HCT116 (cell line): ENCODE measurements at regions not wholly inside any gene's neighbourhood (a gene's known extent, or its start where the extent isn't known, plus 50 kb on each side); places are given as distances from the start of the nearest gene placed in this dataset.
A peak's percentile ranks its signal among the peaks of the same experiment; 100 is the strongest.

Experiments
- ATAC-seq: fragments of 200-7000 bp; cut with Tn5 transposase; 2 replicates; pipeline ENCODE4 v1.9.1; 2020; ENCODE audit warnings: mild to moderate bottlenecking, moderate library complexity
- BruUV-seq: library from RNA; stranded (reverse); fragments of 400-500 nt; replicated peaks from 2 replicates; lab custom pipeline; 2021; lab: Mats Ljungman, UMichigan
- CTCF ChIA-PET: fragments of 300-600 bp; sonication (Branson Sonifier 250); formaldehyde crosslinking; loops from one replicate; lab custom pipeline; 2021; ENCODE audit warnings: antibody characterized with exemption; lab: Charles Lee
- POLR2A ChIA-PET: fragments of 300-600, 350-600 bp; sonication (Branson Sonifier 250); formaldehyde crosslinking; loops from one replicate; lab custom pipeline; 2021; ENCODE audit warnings: antibody characterized with exemption; lab: Charles Lee
- RAD21 ChIA-PET, 2 experiments: fragments of 300-600 bp; sonication (Branson Sonifier 250); formaldehyde crosslinking; loops; one replicate each; lab custom pipeline; 2023; ENCODE audit warnings: low total read pairs in 2 of 2; ENCODE audit not compliant: uncharacterized antibody in 2 of 2, unreplicated experiment in 2 of 2, low non-redundant PET in 1 of 2; lab: Charles Lee
- DNase-seq: peaks from one replicate; pipeline ENCODE4 v3.0.0-alpha.2; 2010; ENCODE audit warnings: low read depth, low spot score
- H2AFZ ChIP-seq: fragments of 200-600 bp; shearing (Covaris generic), sonication (generic); 2 replicates; pipeline ENCODE4 v1.6.1; 2017; ENCODE audit warnings: low read depth, mixed run types, mixed read lengths, antibody characterized with exemption, low read length; ENCODE audit not compliant: poor library complexity, severe bottlenecking
- H3K27ac ChIP-seq: 2 replicates; pipeline ENCODE4 v1.5.1; 2012; ENCODE audit warnings: low read depth, low read length
- H3K27me3 ChIP-seq: fragments of 200-600 bp; sonication (generic); 2 replicates; pipeline ENCODE4 v1.6.1; 2016; ENCODE audit warnings: mixed run types, low read length, mixed read lengths; ENCODE audit not compliant: insufficient read depth
- H3K36me3 ChIP-seq, 2 experiments: fragments of 200-500 bp in 1 of 2; fragments of 200-600 bp in 1 of 2; sonication (Bioruptor generic) in 1 of 2; sonication (generic) in 1 of 2; 2 replicates each; pipeline versions ENCODE4 v1.5.1 to v1.6.1; 2014 to 2016; ENCODE audit warnings: low read length in 2 of 2, inconsistent platforms in 1 of 2, mixed read lengths in 1 of 2, mixed run types in 1 of 2; ENCODE audit not compliant: insufficient read depth in 2 of 2, control insufficient read depth in 1 of 2
- H3K4me1 ChIP-seq, 2 experiments: fragments of 200-600 bp in 1 of 2; sonication (generic) in 1 of 2; 2 replicates each; pipeline versions ENCODE4 v1.5.1 to v1.6.1; 2012 to 2017; ENCODE audit warnings: low read length in 2 of 2, inconsistent platforms in 1 of 2, mild to moderate bottlenecking in 1 of 2, mixed read lengths in 1 of 2, mixed run types in 1 of 2, moderate library complexity in 1 of 2; ENCODE audit not compliant: insufficient read depth in 2 of 2, control insufficient read depth in 1 of 2
- H3K4me2 ChIP-seq: fragments of 200-600 bp; sonication (generic); 2 replicates; pipeline ENCODE4 v1.6.1; 2017; ENCODE audit warnings: mixed run types, low read length, mixed read lengths
- H3K4me3 ChIP-seq, 2 experiments: fragments of 200-600 bp in 1 of 2; sonication (generic) in 1 of 2; replicated peaks in 1 of 2; 2 replicates each; pipeline ENCODE4 v1.5.1; 2011 to 2016; ENCODE audit warnings: low read length in 2 of 2, control low read depth in 1 of 2, low read depth in 1 of 2, mild to moderate bottlenecking in 1 of 2, mixed read lengths in 1 of 2, mixed run types in 1 of 2
- H3K79me2 ChIP-seq: fragments of 200-600 bp; sonication (generic); 2 replicates; pipeline ENCODE4 v1.6.1; 2017; ENCODE audit warnings: mild to moderate bottlenecking, mixed run types, low read length, moderate library complexity, mixed read lengths; ENCODE audit not compliant: insufficient read depth
- H3K9ac ChIP-seq: fragments of 200-600 bp; sonication (generic); 2 replicates; pipeline ENCODE4 v1.6.1; 2016; ENCODE audit warnings: low read length, mixed read lengths
- H3K9me2 ChIP-seq: fragments of 200-600 bp; sonication (generic), shearing (Covaris generic); 2 replicates; pipeline ENCODE4 v1.6.1; 2017; ENCODE audit warnings: mixed run types, mild to moderate bottlenecking, moderate library complexity; ENCODE audit not compliant: insufficient read depth
- H3K9me3 ChIP-seq, 2 experiments: fragments of 200-500 bp in 1 of 2; fragments of 200-600 bp in 1 of 2; sonication (Bioruptor generic) in 1 of 2; sonication (generic) in 1 of 2; 2 replicates each; pipeline ENCODE4 v1.6.1; 2014 to 2017; ENCODE audit warnings: low read length in 2 of 2, mixed read lengths in 2 of 2, inconsistent platforms in 1 of 2, low read depth in 1 of 2, mild to moderate bottlenecking in 1 of 2, mixed run types in 1 of 2, moderate library complexity in 1 of 2; ENCODE audit not compliant: control insufficient read depth in 1 of 2, insufficient read depth in 1 of 2
- H4K20me1 ChIP-seq: fragments of 200-600 bp; sonication (generic), shearing (Covaris generic); 2 replicates; pipeline ENCODE4 v1.6.1; 2017; ENCODE audit warnings: mixed run types, mild to moderate bottlenecking, moderate library complexity; ENCODE audit not compliant: insufficient read depth
- CBX3 ChIP-seq: IDR thresholded peaks from 2 replicates; pipeline ENCODE4 v1.6.1; 2012; ENCODE audit warnings: low read depth
- ELF1 ChIP-seq: IDR thresholded peaks from 2 replicates; pipeline ENCODE4 v1.6.1; 2012; ENCODE audit warnings: low read depth, borderline replicate concordance
- EZH2 ChIP-seq: fragments of 200-600 bp; sonication (generic); IDR thresholded peaks from 2 replicates; pipeline ENCODE4 v1.6.1; 2017; ENCODE audit warnings: antibody characterized with exemption, mixed run types
- JUND ChIP-seq: IDR thresholded peaks from 2 replicates; pipeline ENCODE4 v1.6.1; 2012
- POLR2AphosphoS5 ChIP-seq: IDR thresholded peaks from 2 replicates; pipeline ENCODE4 v1.6.1; 2011; ENCODE audit warnings: mild to moderate bottlenecking, low read depth, low read length, moderate library complexity
- SP1 ChIP-seq: IDR thresholded peaks from 2 replicates; pipeline ENCODE4 v1.6.1; 2012; ENCODE audit warnings: low read depth
- TCF7L2 ChIP-seq: IDR thresholded peaks from 2 replicates; pipeline ENCODE4 v1.7.0; 2011; ENCODE audit warnings: borderline replicate concordance, inconsistent platforms; ENCODE audit not compliant: insufficient read depth, insufficient read length; ENCODE audit errors: extremely low read depth
- YY1 ChIP-seq: IDR thresholded peaks from 2 replicates; pipeline ENCODE4 v1.6.1; 2011; ENCODE audit warnings: low read length, low read depth, moderate library complexity, mild to moderate bottlenecking; ENCODE audit not compliant: insufficient replicate concordance; ENCODE audit errors: extremely low read depth
- ZNF274 ChIP-seq: fragments of 200-500 bp; sonication (Bioruptor generic); IDR thresholded peaks from 2 replicates; pipeline ENCODE4 v1.6.1; 2014; ENCODE audit warnings: mild to moderate bottlenecking, low read depth, low read length, inconsistent platforms
- intact Hi-C: fragments of 100-400 bp; cut with micrococcal nuclease; formaldehyde crosslinking; loops from 2 replicates; pipeline ENCODE4 v1.10.0; 2022
- TF ChIP-seq, protein P1 (sequence below): IDR thresholded peaks from 2 replicates; pipeline ENCODE4 v1.6.1; 2012; ENCODE audit warnings: low read depth
- TF ChIP-seq, protein P2 (sequence below): IDR thresholded peaks from 2 replicates; pipeline ENCODE4 v1.6.1; 2012
- TF ChIP-seq, protein P3 (sequence below), 3 experiments: fragments of 200-600 bp in 1 of 3; sonication (generic) in 1 of 3; IDR thresholded peaks in 2 of 3; conservative IDR thresholded peaks in 1 of 3; 2 replicates each; pipeline ENCODE4 v1.5.1; 2012 to 2017; ENCODE audit warnings: low read depth in 2 of 3, low read length in 2 of 3, antibody characterized with exemption in 1 of 3, borderline replicate concordance in 1 of 3, control low read depth in 1 of 3, mild to moderate bottlenecking in 1 of 3, mixed read lengths in 1 of 3, mixed run types in 1 of 3, moderate library complexity in 1 of 3; ENCODE audit not compliant: insufficient read depth in 1 of 3

DNA sequence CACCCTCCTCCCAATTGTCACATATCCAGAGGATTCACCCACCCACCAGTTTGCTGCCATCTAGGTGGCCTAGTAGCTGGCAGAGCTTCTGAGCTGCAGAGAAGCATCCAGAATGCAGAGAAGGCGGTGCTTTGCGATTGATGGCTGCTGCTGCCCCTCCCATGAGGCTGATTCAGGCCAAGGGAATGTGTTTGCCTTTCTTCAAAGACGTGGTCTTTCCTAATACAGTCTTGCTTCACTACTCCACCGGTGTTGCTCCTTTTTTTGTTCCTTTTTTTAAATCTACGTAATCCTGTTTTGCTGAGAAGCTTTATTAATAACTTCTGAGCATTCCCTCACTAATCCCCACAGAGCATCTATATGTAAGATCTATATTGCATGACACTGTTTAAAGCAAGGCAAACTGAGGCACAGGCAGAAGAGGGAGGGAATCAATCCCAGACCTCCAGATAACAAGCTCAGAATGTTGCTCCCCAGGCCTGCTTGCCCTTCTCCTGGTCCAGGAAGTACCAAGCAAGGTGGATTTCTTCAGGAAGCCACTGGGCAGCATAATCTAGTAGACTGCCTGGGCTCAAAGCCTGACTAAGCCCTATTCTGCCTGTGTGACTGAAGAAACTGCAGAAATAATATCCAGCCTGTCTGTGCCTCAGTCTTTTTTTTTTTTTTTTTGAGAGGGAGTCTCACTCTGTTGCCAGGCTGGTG lies 275.5 kb upstream of the FMN2 start:
- ChIA-PET POLR2A (no interaction called here), RAD21 (no interaction called here), CTCF (no interaction called here)
- intact Hi-C loops: no loop called here
- Histone ChIP-seq H4K20me1 (no peaks in the 10 kb centered on the region), H3K27me3 (no peaks in the 10 kb centered on the region), H2AFZ (no peak overlapping the region), H3K4me3 (no peak overlapping the region), H3K9me2 (no peaks in the 10 kb centered on the region), H3K9me3 (peaks cover 6 to 18% of the 10 kb centered on the region in 2 experiments; a peak in 2 of 4 replicates), H3K4me2 (no peak overlapping the region), H3K4me1 (no peaks in the 10 kb centered on the region), H3K9ac (no peak overlapping the region), H3K36me3 (no peaks in the 10 kb centered on the region), H3K27ac (no peak overlapping the region), H3K79me2 (no peaks in the 10 kb centered on the region)
- TF ChIP-seq TCF7L2 (peak; percentile 64), CBX3 (no peak)
- DNase-seq (no peak), ATAC-seq (no peak)
- no TSS peak for BruUV-seq

DNA sequence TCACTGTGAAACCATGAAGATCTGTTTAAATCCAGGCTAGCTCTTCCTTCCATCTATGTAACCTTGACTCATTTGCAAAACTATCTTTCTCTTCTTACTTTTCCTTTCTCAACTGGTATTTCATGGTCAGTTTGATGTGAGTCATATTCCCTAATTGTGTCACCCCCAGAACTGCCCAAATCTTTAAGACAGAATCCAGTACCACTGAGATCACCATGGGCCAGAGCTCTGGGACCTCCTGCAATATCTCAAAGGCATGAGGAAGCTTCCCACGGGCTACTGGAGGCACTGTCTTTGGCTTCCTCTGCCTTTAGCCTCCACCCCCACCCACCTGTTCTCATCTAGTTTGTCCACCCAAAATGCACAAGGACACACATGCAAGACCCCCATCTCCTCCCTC lies 274.4 kb upstream of the FMN2 start:
- Histone ChIP-seq H3K9me3 (peaks cover 6 to 21% of the 10 kb centered on the region in 2 experiments; a peak in 2 of 4 replicates), H3K36me3 (no peaks in the 10 kb centered on the region), H3K9ac (no peak overlapping the region), H3K9me2 (no peaks in the 10 kb centered on the region), H3K27ac (no peak overlapping the region), H3K4me1 (no peaks in the 10 kb centered on the region), H2AFZ (no peak overlapping the region), H3K79me2 (no peaks in the 10 kb centered on the region), H3K4me3 (no peak overlapping the region), H4K20me1 (no peaks in the 10 kb centered on the region), H3K27me3 (no peaks in the 10 kb centered on the region), H3K4me2 (no peak overlapping the region)
- ChIA-PET POLR2A (no interaction called here), RAD21 (no interaction called here), CTCF (no interaction called here)
- ATAC-seq: no peak
- TF ChIP-seq CBX3 (no peak), YY1 (no peak), EZH2 (no peak), TCF7L2 (no peak), ZNF274 (no peak), JUND (no peak), SP1 (no peak), ELF1 (no peak), POLR2AphosphoS5 (no peak)
- TF ChIP-seq, protein P1, sequence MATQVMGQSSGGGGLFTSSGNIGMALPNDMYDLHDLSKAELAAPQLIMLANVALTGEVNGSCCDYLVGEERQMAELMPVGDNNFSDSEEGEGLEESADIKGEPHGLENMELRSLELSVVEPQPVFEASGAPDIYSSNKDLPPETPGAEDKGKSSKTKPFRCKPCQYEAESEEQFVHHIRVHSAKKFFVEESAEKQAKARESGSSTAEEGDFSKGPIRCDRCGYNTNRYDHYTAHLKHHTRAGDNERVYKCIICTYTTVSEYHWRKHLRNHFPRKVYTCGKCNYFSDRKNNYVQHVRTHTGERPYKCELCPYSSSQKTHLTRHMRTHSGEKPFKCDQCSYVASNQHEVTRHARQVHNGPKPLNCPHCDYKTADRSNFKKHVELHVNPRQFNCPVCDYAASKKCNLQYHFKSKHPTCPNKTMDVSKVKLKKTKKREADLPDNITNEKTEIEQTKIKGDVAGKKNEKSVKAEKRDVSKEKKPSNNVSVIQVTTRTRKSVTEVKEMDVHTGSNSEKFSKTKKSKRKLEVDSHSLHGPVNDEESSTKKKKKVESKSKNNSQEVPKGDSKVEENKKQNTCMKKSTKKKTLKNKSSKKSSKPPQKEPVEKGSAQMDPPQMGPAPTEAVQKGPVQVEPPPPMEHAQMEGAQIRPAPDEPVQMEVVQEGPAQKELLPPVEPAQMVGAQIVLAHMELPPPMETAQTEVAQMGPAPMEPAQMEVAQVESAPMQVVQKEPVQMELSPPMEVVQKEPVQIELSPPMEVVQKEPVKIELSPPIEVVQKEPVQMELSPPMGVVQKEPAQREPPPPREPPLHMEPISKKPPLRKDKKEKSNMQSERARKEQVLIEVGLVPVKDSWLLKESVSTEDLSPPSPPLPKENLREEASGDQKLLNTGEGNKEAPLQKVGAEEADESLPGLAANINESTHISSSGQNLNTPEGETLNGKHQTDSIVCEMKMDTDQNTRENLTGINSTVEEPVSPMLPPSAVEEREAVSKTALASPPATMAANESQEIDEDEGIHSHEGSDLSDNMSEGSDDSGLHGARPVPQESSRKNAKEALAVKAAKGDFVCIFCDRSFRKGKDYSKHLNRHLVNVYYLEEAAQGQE: no peak
- TF ChIP-seq, protein P2, sequence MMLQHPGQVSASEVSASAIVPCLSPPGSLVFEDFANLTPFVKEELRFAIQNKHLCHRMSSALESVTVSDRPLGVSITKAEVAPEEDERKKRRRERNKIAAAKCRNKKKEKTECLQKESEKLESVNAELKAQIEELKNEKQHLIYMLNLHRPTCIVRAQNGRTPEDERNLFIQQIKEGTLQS: no peak
- TF ChIP-seq, protein P3, sequence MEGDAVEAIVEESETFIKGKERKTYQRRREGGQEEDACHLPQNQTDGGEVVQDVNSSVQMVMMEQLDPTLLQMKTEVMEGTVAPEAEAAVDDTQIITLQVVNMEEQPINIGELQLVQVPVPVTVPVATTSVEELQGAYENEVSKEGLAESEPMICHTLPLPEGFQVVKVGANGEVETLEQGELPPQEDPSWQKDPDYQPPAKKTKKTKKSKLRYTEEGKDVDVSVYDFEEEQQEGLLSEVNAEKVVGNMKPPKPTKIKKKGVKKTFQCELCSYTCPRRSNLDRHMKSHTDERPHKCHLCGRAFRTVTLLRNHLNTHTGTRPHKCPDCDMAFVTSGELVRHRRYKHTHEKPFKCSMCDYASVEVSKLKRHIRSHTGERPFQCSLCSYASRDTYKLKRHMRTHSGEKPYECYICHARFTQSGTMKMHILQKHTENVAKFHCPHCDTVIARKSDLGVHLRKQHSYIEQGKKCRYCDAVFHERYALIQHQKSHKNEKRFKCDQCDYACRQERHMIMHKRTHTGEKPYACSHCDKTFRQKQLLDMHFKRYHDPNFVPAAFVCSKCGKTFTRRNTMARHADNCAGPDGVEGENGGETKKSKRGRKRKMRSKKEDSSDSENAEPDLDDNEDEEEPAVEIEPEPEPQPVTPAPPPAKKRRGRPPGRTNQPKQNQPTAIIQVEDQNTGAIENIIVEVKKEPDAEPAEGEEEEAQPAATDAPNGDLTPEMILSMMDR (IDR thresholded peaks at IDR 0.05 in 2 of 3, conservative IDR thresholded peaks at IDR 0.05 in 1 of 3; ENCODE audit: borderline replicate concordance in 1 of 3, insufficient read depth in 1 of 3, low read depth in 2 of 3, low read length in 2 of 3): no peak
- DNase-seq: no peak
- BruUV-seq: no TSS peak
- intact Hi-C loops: no loop called here
